Neural crest cell (in vitro differentiated cells): ENCODE measurements at regions not wholly inside any gene's neighbourhood (a gene's known extent, or its start where the extent isn't known, plus 50 kb on each side); places are given as distances from the start of the nearest gene placed in this dataset.

ENCODE experiments used
- DNase-seq: peaks from one replicate; pipeline ENCODE4 v3.0.0; 2021; ENCODE audit warnings: low read depth, mixed read lengths, low spot score
- H3K27ac Mint-ChIP-seq: one replicate; pipeline ENCODE4 v1.8.0; 2021; ENCODE audit warnings: mild to moderate bottlenecking, mixed read lengths; ENCODE audit not compliant: unreplicated experiment
- H3K27me3 Mint-ChIP-seq: 2 replicates; pipeline ENCODE4 v1.8.0; 2021; ENCODE audit warnings: low read depth, mild to moderate bottlenecking, mixed read lengths
- H3K36me3 Mint-ChIP-seq: 2 replicates; pipeline ENCODE4 v1.8.0; 2021; ENCODE audit warnings: low read depth, mild to moderate bottlenecking, mixed read lengths
- H3K4me1 Mint-ChIP-seq: 2 replicates; pipeline ENCODE4 v1.8.0; 2021; ENCODE audit warnings: mixed read lengths
- H3K4me3 Mint-ChIP-seq: one replicate; pipeline ENCODE4 v1.8.0; 2021; ENCODE audit warnings: mild to moderate bottlenecking, mixed read lengths
- H3K9me3 Mint-ChIP-seq: 2 replicates; pipeline ENCODE4 v1.8.0; 2021; ENCODE audit warnings: mixed read lengths
- CTCF ChIP-seq: fragments of 200-600 bp; sonication (generic); conservative IDR thresholded peaks from 2 replicates; pipeline ENCODE4 v1.5.0; 2021; ENCODE audit warnings: antibody characterized with exemption, mild to moderate bottlenecking

GRCh38 chr12:4047421-4047820 is 174.2 kb upstream of the PARP11 start:
- H3K4me3 Mint-ChIP-seq: no peak overlapping the region
- no peak for DNase-seq
- no peaks in the 10 kb centered on the region for H3K27me3 Mint-ChIP-seq

GRCh38 chr12:4046495-4046840 is 173.3 kb upstream of the PARP11 start:
- no peaks in the 10 kb centered on the region for H3K9me3 Mint-ChIP-seq
- TF ChIP-seq CTCF: no peak
- no peak overlapping the region for H3K27ac Mint-ChIP-seq
- H3K4me3 Mint-ChIP-seq: peak overlapping the region; percentile 6
- no peaks in the 10 kb centered on the region for H3K36me3 Mint-ChIP-seq
- H3K4me1 Mint-ChIP-seq: peaks cover 30% of the 10 kb centered on the region
- no peaks in the 10 kb centered on the region for H3K27me3 Mint-ChIP-seq
- no peak for DNase-seq

More at GRCh38 chr12:4047421-4047820, 174.2 kb upstream of the PARP11 start:
- TF ChIP-seq CTCF: no peak
- Mint-ChIP-seq H3K9me3 (no peaks in the 10 kb centered on the region), H3K27ac (no peak overlapping the region), H3K4me1 (peaks cover 30% of the 10 kb centered on the region), H3K36me3 (no peaks in the 10 kb centered on the region)

GRCh38 chr12:4045786-4046494 is 172.7 kb upstream of the PARP11 start:
- no peak for TF ChIP-seq CTCF
- no peak overlapping the region for H3K27ac Mint-ChIP-seq
- H3K36me3 Mint-ChIP-seq: no peaks in the 10 kb centered on the region
- H3K9me3 Mint-ChIP-seq: no peaks in the 10 kb centered on the region
- no peaks in the 10 kb centered on the region for H3K27me3 Mint-ChIP-seq
- no peak overlapping the region for H3K4me3 Mint-ChIP-seq
- H3K4me1 Mint-ChIP-seq: peaks cover 30% of the 10 kb centered on the region
- DNase-seq: no peak

GRCh38 chr12:4044736-4045730 is 171.8 kb upstream of the PARP11 start:
- H3K4me3 Mint-ChIP-seq: no peak overlapping the region
- H3K27ac Mint-ChIP-seq: peak overlapping the region; percentile 83

DNA sequence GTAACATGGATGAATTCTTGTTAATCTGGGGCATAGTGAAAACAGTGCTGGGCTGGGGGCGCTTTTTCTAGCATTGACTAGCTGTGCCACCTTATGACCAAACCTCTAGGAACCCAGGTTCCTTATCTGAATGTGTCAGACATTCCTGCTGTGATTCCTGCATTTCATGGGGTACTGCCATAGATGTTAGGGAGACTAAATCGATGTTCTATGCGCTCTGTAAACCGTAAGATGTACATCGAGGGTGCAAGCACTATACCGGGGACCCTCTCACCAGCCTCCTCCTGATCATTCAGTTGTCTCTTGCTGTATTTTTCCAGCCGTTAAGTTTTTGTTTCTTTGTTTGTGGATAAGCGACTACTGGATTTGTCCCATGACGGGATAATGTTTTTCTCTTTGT is 170.9 kb upstream of the PARP11 start:
- H3K4me1 Mint-ChIP-seq: peaks cover 30% of the 10 kb centered on the region
- no peak overlapping the region for H3K27ac Mint-ChIP-seq
- TF ChIP-seq CTCF: no peak
- DNase-seq: no peak
- H3K27me3 Mint-ChIP-seq: no peaks in the 10 kb centered on the region
- H3K9me3 Mint-ChIP-seq: no peaks in the 10 kb centered on the region
- H3K36me3 Mint-ChIP-seq: no peaks in the 10 kb centered on the region
- no peak overlapping the region for H3K4me3 Mint-ChIP-seq

More at GRCh38 chr12:4044736-4045730, 171.8 kb upstream of the PARP11 start:
- Mint-ChIP-seq H3K36me3 (no peaks in the 10 kb centered on the region), H3K9me3 (no peaks in the 10 kb centered on the region), H3K27me3 (no peaks in the 10 kb centered on the region), H3K4me1 (peaks cover 30% of the 10 kb centered on the region)
- TF ChIP-seq CTCF: no peak
- DNase-seq: no peak
